CD4-positive, alpha-beta T cell treated with Interleukin-4 for 1 hour (primary cell): ENCODE measurements at regions not wholly inside any gene's neighbourhood (a gene's known extent, or its start where the extent isn't known, plus 50 kb on each side); places are given as distances from the start of the nearest gene placed in this dataset.
A peak's percentile ranks its signal among the peaks of the same experiment; 100 is the strongest.
"Not testable (repeated sequence)": the region's sequence is repeated elsewhere in the genome, so short reads cannot be mapped to it uniquely, and the experiment has no call there.

Experiments used
- DNase-seq, 2 donors: peaks; one replicate each; pipeline ENCODE4 v3.0.0-alpha.2; 2020 to 2022

GRCh38 chr4:14125375-14126129, 498.0 kb upstream of the BOD1L1 start:
- peak in 1 of 2 donors; percentile 8 for DNase-seq

GRCh38 chr4:14130551-14130950, 503.0 kb upstream of the BOD1L1 start:
- DNase-seq, result no peak

GRCh38 chr4:14131335-14131734, 503.8 kb upstream of the BOD1L1 start:
- DNase-seq, result no peak

- DNase-seq, result no peak
Observed at GRCh38 chr4:14132301-14132700, 504.8 kb upstream of the BOD1L1 start.

GRCh38 chr4:14138106-14138505, 510.6 kb upstream of the BOD1L1 start:
- DNase-seq, result no peak

GRCh38 chr4:14143892-14144291, 516.4 kb upstream of the BOD1L1 start:
- no peak for DNase-seq

- DNase-seq, result no peak
Observed at GRCh38 chr4:14149176-14150053, 521.9 kb upstream of the BOD1L1 start.

- DNase-seq, result no peak
Observed at GRCh38 chr4:14151101-14151500, 523.6 kb upstream of the BOD1L1 start.

GRCh38 chr4:14152834-14153519, 525.5 kb upstream of the BOD1L1 start:
- DNase-seq, result no peak

GRCh38 chr4:14155803-14156202, 528.3 kb upstream of the BOD1L1 start:
- DNase-seq, result no peak

- DNase-seq, result no peak
Observed at GRCh38 chr4:14157262-14157661, 529.7 kb upstream of the BOD1L1 start.

GRCh38 chr4:14165222-14165920, 537.8 kb upstream of the BOD1L1 start:
- DNase-seq, result peak; percentile 2 to 53

GRCh38 chr4:14167876-14168510, 540.5 kb upstream of the BOD1L1 start:
- no peak for DNase-seq

- peak in 1 of 2 donors; percentile 29 for DNase-seq
Observed at GRCh38 chr4:14168919-14169318, 541.4 kb upstream of the BOD1L1 start.

GRCh38 chr4:14169460-14169859, 541.9 kb upstream of the BOD1L1 start:
- DNase-seq, result no peak

- DNase-seq, result not testable (repeated sequence)
Observed at GRCh38 chr4:14169940-14170339, 542.4 kb upstream of the BOD1L1 start.

- DNase-seq, result no peak
Observed at GRCh38 chr4:14176613-14177012, 549.1 kb upstream of the BOD1L1 start.

- DNase-seq, result no peak
Observed at GRCh38 chr4:14177987-14178386, 550.5 kb upstream of the BOD1L1 start.

GRCh38 chr4:14178421-14178820, 550.9 kb upstream of the BOD1L1 start:
- DNase-seq, result peak in 1 of 2 donors; percentile 7

GRCh38 chr4:14180166-14180565, 552.6 kb upstream of the BOD1L1 start:
- no peak for DNase-seq

GRCh38 chr4:14180983-14181601, 553.6 kb upstream of the BOD1L1 start:
- DNase-seq, result no peak

- no peak for DNase-seq
Observed at GRCh38 chr4:14182148-14182547, 554.6 kb upstream of the BOD1L1 start.
